Embryonic facial prominence (tissue), 1 donor: ENCODE measurements at regions not wholly inside any gene's neighbourhood (a gene's known extent, or its start where the extent isn't known, plus 50 kb on each side); places are given as distances from the start of the nearest gene placed in this dataset.
"Not testable (repeated sequence)": the region's sequence is repeated elsewhere in the genome, so short reads cannot be mapped to it uniquely, and the experiment has no call there.

Experiments used
- DNase-seq: peaks from one replicate; pipeline ENCODE4 v3.0.0-alpha.2; 2016; ENCODE audit errors: extremely low spot score

DNA sequence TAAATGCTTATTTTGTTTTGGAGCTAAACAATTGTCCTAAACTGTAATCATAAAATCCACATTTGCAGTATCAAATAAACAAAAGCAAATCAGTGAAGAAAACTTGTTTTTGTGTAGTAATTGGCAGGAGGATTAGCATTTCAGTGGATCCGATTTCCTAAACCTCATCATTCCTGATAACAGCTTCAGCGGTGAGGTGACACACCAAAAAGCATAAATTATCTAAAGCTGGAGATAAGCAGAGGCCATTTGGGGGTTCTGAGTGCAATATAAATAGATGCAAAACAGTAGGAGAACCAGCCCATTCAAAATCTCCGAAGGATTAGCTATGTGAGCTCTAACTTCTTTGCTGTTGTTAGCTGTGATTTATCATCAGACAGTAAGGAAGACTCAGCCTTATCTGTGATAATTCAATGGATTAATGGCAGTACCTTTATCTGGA lies 235.8 kb downstream of the EPHA7 start:
- no peak for DNase-seq

DNA sequence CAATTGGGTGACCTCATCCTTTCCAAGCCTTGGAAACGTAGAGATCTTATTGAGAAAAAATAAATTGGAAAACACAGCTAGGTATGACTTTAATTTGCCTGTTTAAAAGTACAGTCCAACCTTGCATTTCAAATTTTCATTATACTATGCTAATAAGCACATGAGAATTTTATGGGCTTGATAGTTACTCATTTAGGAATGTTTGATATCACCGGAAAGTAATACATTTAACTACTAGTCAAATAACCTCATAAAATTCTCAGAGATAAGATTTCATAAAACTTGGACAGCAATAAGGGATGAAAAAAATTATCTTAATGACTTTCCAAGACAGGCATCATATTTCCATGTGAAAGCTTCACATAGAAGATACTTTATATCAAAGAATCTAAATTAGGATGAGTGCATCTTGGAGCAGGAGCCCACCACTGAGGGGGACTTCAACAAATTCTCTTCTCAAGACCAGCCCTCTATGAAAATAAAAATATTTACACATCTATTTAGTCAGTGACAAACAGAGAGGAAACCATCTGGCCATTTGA lies 236.3 kb downstream of the EPHA7 start:
- no peak for DNase-seq

DNA sequence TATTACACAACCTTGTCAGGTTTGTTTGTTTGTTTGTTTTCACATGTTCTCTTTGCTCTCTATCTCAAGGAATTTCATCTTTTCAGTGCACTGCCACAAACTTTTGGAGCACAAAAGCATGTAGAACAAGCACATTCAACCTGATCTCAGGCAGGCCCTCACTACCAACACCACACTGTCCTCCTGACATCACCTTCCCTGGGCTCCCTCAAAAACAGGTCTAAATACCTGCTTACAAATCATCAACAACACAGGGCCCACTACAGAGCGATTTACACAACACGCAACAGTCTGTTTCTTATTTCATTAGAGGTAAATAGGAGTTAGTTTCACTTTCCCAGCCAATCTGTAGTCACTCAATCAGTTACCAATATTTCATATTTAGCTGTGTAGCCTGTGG lies 241.4 kb downstream of the EPHA7 start:
- no peak for DNase-seq

DNA sequence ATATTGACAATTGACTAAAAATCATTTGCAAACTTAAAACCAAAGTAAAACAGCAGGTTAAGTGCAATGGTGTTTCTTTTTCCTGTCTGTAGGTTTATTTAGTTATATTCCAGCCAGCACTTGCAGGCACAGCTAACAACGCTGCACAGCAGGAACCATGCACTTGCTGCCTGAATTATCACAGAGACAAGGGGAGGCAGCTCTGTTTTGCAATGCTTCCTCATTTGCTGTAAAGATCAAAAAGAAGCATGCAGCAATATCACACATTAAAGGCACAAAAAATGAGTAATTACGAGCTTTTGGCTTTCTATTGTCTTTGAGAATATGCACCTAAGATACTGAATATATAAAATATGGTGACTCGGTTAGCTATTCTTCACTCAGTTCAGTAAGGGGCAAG lies 241.9 kb downstream of the EPHA7 start:
- DNase-seq = no peak

DNA sequence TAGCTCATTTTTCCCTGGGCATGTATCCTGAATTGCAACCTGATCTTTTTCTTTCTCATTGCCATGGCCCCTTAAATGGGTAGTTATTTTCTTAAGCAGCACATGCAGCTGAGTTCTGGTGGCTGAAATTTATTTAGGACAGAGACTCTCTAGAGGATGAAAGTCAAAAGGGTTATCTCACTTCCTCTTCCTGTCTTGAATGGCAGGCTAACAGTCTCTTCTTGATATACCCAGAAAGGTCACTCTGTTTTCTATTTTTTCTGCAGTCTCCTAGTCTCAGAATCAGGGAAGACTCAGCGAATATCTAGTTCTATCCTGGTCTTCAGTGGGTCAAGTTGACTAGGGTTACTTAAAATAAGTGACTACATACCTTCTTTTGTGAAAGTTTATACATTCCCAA lies 243.3 kb downstream of the EPHA7 start:
- no peak for DNase-seq

DNA sequence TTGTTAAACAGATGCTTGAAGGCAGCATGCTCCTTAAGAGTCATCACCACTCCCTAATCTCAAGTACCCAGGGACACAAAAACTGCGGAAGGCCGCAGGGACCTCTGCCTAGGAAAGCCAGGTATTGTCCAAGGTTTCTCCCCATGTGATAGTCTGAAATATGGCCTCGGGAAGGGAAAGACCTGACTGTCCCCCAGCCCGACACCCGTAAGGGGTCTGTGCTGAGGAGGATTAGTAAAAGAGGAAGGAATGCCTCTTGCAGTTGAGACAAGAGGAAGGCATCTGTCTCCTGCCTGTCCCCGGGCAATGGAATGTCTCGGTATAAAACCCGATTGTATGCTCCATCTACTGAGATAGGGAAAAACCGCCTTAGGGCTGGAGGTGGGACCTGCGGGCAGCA lies 245.8 kb downstream of the EPHA7 start:
- not testable (repeated sequence) for DNase-seq

DNA sequence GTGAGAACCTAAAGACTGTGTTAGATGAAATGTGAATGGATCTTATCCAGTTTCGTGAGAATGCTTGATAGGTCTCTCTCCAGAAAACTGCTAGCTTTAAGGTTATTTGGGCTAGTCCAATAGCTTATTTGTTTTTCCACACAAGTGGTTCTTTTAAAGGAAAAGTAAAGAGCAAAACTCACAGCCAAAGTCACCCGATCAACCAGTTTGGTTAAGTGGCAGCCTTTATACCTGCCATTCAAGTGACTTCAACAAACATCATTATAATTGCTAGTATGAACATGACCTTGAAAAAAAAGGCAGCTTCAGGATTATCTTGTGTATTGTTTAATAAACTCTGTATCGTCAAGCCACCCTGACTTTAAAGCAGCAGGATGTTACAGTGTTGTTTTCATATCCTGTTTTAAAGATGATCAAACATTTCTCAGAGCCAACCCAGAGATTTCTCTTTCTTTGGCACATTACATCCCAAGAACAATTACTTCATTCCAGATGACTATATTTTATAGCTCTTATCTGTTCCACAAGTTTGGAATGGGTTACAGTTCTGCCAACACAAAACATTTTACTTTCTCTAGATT lies 253.4 kb downstream of the EPHA7 start:
- DNase-seq = no peak

DNA sequence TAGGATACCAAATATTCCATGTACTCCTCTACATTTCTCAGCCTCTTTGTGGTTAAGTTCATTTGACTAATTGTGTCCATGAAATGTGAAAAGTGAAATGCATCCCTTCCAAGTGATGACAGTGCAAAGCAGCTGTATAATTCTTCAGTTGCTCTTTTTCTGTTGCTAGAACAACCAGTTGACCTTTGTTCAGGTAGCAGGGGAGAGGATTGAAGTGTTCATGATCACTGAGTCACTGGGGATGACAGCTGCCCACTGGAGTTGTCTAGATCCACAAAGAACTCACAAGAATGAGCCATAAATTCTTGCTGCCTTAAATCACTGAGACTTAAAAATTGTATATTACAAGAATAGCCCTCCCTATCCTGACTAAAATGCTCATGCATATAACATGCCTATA lies 254.6 kb downstream of the EPHA7 start:
- no peak for DNase-seq

DNA sequence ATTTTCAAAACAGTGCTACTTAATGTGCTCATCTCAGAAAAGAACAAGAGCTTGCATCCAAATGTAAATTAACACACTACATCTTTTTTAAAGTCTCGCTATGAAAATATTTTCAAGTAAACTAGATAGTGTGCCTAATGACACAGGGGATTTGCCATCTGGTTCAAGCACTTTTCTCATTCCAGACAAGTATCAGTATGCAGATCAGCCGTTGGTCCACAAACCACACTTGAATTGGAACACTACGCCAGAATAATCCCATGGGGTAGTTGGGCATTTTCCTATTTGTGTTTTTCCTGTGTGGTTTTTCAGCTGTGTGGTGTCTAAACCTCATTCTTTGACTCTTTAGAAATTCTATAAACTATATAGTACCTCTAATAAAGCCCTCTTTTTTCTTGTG lies 256.2 kb downstream of the EPHA7 start:
- DNase-seq = no peak

DNA sequence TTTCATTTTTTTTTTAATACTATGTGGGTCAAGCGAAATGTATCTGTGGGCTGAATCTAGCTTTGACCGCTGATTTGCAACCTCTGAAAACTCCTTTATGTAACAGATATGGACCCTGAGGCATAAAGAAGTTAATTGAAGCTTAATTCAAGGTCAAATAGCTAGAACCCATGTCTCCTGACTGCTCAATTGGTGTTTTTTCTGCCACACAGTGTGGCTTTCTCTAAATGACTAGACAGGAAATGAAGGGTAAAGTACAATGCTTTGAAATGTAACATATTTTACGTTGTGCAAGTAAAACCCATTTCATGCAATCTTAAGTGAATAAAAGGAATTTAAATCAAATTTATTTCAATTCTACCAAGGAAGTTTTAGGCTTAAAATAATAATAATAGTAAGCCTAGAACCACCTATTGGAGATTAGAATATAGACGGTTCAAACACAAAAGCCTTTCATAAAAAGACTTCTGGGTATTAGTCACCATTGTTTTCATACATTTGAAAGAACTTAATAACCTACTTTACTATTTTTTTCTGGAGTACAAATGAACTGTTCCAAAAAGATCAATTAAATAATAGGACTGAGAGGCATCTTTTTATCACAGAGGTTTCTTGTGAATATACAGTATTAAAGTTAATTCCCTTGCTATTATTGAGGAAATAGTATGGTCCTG lies 279.8 kb downstream of the EPHA7 start:
- DNase-seq = no peak

DNA sequence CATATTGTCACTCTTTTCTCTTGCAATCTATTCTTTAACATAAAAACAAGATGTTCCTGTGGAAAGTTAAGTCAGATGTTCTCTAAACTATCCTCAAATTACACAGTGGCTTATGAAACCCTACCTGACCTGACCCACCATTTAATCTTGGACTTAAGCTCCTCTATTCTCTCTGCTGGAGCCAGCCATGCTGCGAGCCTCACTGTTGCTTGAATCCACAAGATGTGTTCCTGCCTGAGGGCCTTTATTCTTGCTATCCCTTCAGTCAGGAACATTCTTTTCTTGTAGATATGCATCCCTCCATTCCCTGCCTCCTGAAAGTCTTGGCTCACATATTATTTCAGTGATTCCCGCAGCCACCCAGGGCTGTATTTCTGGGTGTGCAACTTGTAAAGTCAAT lies 283.2 kb downstream of the EPHA7 start:
- DNase-seq = no peak

DNA sequence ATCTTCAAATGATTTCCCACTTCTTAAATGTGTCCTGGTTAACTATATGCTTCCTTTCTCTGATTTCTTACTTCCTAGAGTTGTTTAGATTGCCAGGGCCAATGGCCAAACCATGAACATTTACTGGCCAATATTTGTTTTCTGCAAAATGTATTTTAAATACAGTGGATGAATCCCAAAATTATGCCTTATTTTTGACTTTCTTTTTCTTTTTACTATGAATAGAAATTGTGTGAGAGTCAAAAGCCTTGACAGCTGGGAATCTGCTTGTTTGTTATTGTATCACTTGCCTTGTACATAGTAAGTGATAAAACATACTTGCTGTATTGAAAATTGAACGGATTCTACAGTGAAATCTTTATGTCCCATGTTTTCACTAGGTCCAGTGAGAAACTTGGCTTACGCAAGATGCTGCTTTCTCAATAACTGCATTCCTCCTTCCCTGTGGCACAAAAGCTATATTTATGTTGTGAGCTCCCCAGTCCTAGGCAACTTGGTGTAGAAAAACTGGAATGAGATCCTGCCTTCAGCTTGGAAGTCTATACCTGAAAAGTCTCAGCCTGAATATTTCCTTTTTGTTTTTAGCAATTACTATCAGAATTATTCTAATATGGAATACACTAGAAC lies 295.2 kb downstream of the EPHA7 start:
- no peak for DNase-seq

DNA sequence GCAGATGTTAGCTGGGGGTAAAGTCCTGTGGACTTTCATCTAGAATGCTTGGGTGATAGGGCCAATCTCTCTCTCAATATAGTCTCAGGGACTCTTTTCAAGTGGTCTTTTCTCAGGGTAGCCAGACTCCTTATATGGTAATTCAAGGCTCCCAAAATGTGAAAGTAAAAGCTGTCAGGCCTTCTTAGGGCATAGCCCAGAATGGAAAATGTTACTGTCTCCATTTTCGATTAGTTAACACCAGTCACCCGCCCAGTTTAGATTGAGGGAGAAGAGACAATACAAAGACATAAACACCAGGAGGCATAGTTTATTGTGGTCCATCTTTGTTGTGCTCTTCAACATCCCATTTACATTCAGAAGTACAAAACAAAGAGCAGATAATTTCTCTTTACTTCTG lies 295.8 kb downstream of the EPHA7 start:
- DNase-seq = no peak

DNA sequence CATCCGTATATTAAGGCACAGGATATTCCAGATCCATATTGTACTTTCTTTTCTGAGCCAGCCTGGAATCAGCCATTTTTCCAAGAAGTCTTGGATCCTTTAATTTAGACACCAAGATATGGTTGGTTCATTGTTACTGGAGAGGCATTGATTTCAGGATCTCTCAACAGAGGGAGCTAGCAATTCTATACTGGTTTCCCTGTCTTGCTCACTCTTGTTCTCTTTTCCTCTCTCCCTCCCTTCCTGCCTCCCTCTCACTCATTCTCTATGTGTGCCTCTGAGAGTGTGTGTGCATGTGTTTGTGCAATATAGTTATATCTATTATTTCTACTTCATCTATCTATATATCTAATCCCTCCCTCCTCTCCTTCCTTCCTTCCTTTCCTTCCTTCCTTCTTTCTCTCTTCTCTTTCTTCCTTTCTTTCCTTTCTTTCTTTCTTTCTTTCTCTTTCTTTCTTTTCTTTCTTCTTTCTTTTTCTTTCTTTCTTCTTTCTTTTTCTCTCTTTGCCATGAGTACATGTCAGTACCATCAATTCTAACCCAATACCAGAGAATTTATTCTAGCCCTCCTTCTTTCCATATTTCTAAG lies 299.1 kb downstream of the EPHA7 start:
- DNase-seq = no peak

DNA sequence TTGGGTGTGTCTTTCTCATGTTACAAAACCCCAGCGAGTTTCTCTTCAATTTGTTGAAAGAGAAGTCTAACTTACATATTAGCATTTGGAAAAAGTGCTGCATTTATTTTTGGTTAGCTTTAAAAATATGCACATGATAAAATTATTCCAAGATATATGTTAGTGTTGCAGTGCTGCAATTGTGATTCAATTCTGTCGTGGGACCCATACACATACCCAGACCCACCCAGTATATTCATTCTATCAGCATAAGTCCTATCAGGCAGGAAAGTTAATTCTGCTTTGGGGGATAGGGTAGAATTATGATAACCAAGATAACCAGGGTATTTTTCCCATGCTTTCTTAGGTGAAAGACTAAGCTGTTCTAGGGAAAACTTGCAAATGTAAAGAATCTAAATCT lies 313.5 kb downstream of the EPHA7 start:
- no peak for DNase-seq

DNA sequence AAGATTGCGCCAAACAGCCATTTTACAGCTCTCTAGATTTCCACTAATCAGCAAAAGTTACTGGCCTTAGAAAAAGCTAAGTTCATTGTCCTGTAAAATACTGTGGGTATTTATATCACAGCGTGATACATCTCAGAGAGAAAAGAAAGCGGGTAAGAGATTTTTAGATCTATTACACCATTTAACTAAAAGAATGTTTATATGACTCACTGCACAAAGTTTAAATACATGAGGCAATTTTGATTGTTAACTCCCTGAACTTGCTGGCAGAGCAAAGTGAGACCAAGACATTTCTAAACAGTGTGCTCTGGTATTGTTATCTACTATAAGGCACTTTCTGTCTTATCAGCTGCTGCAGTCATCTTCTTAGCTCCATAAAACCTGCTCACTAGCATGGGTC lies 314.3 kb downstream of the EPHA7 start:
- no peak for DNase-seq

DNA sequence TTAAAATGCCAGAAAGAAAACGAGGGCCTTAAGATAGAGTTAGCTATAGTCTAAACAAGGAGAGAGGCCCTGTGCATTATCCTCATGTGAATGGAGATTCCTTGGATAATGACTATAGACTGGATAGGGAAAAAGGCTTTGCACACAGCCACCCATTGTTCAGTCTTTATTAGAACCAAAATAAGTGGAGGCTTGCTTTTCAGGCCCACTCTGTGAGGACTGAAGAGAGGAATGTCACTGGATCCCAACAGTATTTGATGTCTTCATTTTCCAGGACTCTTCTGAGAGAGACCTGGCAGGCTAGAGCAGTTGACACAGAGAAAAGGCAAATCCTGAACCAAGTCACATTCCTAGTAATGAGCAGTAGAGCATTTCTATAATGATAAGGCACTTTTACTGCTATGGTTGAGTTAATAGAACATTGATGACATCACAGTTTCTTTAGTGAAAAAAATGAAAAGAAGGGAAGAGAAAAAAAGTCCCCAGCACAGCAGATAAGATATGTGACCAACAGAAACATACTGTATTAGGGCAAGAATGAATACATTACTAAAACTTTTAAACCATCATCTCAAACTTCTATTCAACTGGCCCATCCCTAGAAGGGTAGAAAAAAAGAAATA lies 315.1 kb downstream of the EPHA7 start:
- no peak for DNase-seq

DNA sequence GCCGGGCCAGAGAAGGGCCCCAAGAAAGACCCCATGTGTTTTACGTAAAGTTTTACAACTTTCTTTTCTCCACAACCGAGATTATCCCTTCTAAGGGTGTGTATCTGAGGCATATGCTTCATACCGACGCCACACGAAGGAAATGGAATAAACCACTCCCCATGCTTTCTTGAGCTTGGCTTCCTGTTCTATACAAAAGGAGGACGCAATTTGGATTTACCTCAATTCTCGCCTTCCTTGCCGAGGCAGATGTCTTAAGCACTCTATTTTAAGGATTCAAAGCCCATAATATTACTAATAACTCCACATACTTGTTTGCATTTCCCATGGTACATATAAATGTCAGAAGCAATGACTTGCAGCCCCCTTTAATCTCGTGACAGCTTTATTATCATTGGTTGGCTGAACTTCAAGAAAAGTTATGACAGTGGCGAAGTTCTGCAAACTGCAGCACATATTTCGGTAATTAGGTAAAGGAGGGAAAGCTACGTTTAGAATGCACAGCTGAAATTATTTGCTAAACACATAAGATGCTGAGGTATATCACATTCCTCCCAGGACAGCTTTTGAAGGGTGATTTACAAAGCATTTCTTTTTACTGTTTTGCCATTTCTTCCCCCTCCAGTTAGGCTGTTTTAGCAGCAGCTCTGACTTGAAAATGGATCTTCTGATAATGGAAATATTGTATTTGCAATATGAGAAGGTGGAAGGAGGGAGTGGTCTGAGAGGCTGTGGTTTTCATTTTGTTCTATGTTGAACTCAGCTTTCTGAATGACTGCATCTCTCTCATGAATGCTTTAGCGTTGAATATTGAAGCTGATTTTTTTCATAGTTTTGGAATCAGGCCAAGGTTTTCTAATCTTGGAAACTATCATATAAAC lies 330.5 kb downstream of the EPHA7 start:
- DNase-seq = peak; percentile 29

DNA sequence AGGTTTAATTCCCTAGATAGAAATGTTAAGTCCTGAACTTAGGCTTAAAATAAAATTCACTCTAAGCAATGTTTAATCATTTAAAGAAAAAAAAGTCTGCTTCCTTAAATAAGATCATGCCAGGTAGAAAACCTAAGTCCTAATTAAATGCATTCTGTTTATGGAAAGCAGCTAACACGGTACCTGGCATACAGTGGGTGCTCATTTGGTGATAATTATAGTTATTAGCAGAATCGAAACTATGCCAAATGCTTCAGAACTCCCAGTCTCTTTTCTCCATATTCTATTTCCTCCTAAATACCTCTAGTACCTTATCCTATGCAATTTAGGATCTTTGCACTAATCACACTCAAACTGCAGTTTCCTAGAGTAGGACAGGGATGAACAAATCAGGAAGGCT lies 331.8 kb downstream of the EPHA7 start:
- DNase-seq = no peak

DNA sequence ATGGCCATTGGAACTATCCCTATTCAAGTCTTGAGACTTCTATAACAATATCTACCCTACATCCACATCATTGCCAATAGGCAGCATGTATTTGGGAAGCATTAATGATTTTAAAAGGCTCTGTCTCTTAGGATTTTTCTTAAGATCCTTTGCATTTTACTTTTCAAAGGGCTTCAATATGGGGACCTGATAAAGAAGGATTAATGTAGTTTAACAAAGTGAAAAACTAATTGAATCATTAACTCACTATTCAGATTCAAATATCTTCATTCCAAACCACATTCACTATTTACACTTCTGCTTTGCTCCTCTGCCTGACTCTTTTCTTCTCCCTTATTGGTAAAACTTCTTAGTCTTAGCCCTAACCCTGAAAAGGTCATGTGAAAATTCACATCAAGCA lies 333.0 kb downstream of the EPHA7 start:
- no peak for DNase-seq
